ENCODE measurements at regions not wholly inside any gene's neighbourhood (a gene's known extent, or its start where the extent isn't known, plus 50 kb on each side); places are given as distances from the start of the nearest gene placed in this dataset.

DNA sequence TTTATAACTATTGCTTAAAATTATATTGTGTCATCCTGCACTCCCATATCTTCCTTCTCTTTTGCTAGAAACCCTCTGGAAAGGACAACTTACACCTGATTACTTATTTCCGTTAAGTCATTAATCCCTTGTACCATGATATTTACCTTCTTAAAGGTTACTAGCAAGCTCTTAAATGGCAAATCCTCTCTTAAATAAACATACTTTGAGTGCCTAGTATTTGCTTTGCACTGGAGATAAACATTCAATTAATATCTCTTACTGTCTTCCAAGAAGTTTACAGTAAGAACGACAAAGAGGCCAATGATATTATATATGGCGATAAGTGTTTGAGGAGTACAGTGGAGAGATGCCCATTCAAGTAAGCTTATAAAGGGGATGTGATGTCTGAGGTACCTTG lies 278.3 kb downstream of the HGF start:
- TF ChIP-seq, protein P1, sequence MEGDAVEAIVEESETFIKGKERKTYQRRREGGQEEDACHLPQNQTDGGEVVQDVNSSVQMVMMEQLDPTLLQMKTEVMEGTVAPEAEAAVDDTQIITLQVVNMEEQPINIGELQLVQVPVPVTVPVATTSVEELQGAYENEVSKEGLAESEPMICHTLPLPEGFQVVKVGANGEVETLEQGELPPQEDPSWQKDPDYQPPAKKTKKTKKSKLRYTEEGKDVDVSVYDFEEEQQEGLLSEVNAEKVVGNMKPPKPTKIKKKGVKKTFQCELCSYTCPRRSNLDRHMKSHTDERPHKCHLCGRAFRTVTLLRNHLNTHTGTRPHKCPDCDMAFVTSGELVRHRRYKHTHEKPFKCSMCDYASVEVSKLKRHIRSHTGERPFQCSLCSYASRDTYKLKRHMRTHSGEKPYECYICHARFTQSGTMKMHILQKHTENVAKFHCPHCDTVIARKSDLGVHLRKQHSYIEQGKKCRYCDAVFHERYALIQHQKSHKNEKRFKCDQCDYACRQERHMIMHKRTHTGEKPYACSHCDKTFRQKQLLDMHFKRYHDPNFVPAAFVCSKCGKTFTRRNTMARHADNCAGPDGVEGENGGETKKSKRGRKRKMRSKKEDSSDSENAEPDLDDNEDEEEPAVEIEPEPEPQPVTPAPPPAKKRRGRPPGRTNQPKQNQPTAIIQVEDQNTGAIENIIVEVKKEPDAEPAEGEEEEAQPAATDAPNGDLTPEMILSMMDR (IDR thresholded peaks at IDR 0.05; ENCODE audit: low read length), result no peak
- no peak for TF ChIP-seq EZH2 (IDR thresholded peaks at IDR 0.05; ENCODE audit: borderline replicate concordance, low read length)

Data from OCI-LY1 (cell line).